Endothelial cell of umbilical vein (primary cell): ENCODE measurements at regions not wholly inside any gene's neighbourhood (a gene's known extent, or its start where the extent isn't known, plus 50 kb on each side); places are given as distances from the start of the nearest gene placed in this dataset.

Experiments used
- BruUV-seq: library from RNA; stranded (reverse); fragments of 400-500 nt; replicated peaks from 2 replicates; lab custom pipeline; 2021; lab: Mats Ljungman, UMichigan
- CTCF ChIA-PET: fragments of 300-600, 350-600 bp; sonication (Branson Sonifier 250); formaldehyde crosslinking; loops from one replicate; lab custom pipeline; 2021; ENCODE audit warnings: antibody characterized with exemption, inconsistent platforms; lab: Charles Lee
- POLR2A ChIA-PET: fragments of 300-600, 350-600 bp; sonication (Branson Sonifier 250); formaldehyde crosslinking; loops from one replicate; lab custom pipeline; 2021; ENCODE audit warnings: antibody characterized with exemption, inconsistent platforms; lab: Charles Lee
- DNase-seq: peaks from one replicate; pipeline ENCODE4 v3.0.0-alpha.2; 2011; ENCODE audit warnings: low read depth, low spot score
- FAIRE-seq: peaks from 2 replicates; lab custom pipeline; 2011; peaks lifted over from hg19 to GRCh38; lab: Jason Lieb, UNC
- H2AFZ ChIP-seq: 2 replicates; pipeline ENCODE4 v1.6.0; 2012; ENCODE audit warnings: low read depth, low read length, control low read depth, inconsistent platforms
- H3K27ac ChIP-seq: 2 replicates; pipeline ENCODE4 v1.5.1; 2011; ENCODE audit warnings: low read depth, mild to moderate bottlenecking, control low read depth, low read length, moderate library complexity; ENCODE audit not compliant: insufficient read depth
- H3K27me3 ChIP-seq, 2 experiments: 2 replicates each; pipeline versions ENCODE4 v1.6.0 to v1.6.1; 2011; ENCODE audit warnings: low read length in 2 of 2, mixed read lengths in 1 of 2; ENCODE audit not compliant: control insufficient read depth in 2 of 2, insufficient read depth in 2 of 2
- H3K36me3 ChIP-seq, 2 experiments: 2 replicates in 1 of 2; 3 replicates in 1 of 2; pipeline ENCODE4 v1.5.1; 2011; ENCODE audit warnings: low read length in 2 of 2, mild to moderate bottlenecking in 1 of 2, moderate library complexity in 1 of 2; ENCODE audit not compliant: control insufficient read depth in 2 of 2, insufficient read depth in 2 of 2; ENCODE audit errors: extremely low read depth in 1 of 2
- H3K4me1 ChIP-seq: 3 replicates; pipeline ENCODE4 v1.5.1; 2011; ENCODE audit warnings: mild to moderate bottlenecking, low read length; ENCODE audit not compliant: control insufficient read depth, insufficient read depth; ENCODE audit errors: extremely low read depth
- H3K4me2 ChIP-seq: 2 replicates; pipeline ENCODE4 v1.6.1; 2011; ENCODE audit warnings: low read length, control low read depth, mixed read lengths; ENCODE audit not compliant: insufficient read depth
- H3K4me3 ChIP-seq, 3 experiments: fragments of 200-600 bp in 1 of 3; sonication (generic), shearing (Covaris generic) in 1 of 3; replicated peaks in 1 of 3; 2 replicates each; pipeline ENCODE4 v1.5.1; 2011 to 2016; ENCODE audit warnings: control low read depth in 3 of 3, low read length in 3 of 3, mild to moderate bottlenecking in 2 of 3, inconsistent platforms in 1 of 3, low read depth in 1 of 3, moderate library complexity in 1 of 3; ENCODE audit not compliant: insufficient read depth in 1 of 3
- H3K79me2 ChIP-seq: 2 replicates; pipeline ENCODE4 v1.6.0; 2012; ENCODE audit warnings: low read length, inconsistent platforms; ENCODE audit not compliant: control insufficient read depth, insufficient read depth
- H3K9ac ChIP-seq: replicated peaks from 2 replicates; pipeline ENCODE3; 2011; ENCODE audit warnings: low read length, control low read depth; ENCODE audit not compliant: insufficient read depth; ENCODE audit errors: extremely low read depth
- H3K9me1 ChIP-seq: replicated peaks from 3 replicates; pipeline ENCODE4 v1.6.0; 2011; ENCODE audit warnings: mild to moderate bottlenecking, low read length; ENCODE audit not compliant: control insufficient read depth, insufficient read depth; ENCODE audit errors: extremely low read depth
- H3K9me3 ChIP-seq: replicated peaks from 2 replicates; pipeline ENCODE4 v1.5.1; 2012; ENCODE audit warnings: low read length, inconsistent platforms; ENCODE audit not compliant: control insufficient read depth, insufficient read depth
- H4K20me1 ChIP-seq: replicated peaks from 2 replicates; pipeline ENCODE3; 2011; ENCODE audit warnings: mild to moderate bottlenecking, low read length; ENCODE audit not compliant: control insufficient read depth, insufficient read depth; ENCODE audit errors: extremely low read depth
- CTCF ChIP-seq, 2 donors: IDR thresholded peaks; 1 replicate in 1 of 2; 2 replicates in 1 of 2; pipeline ENCODE4 v1.5.1; 2011; ENCODE audit warnings: low read length in 2 of 2, mild to moderate bottlenecking in 2 of 2, moderate library complexity in 2 of 2, control low read depth in 1 of 2, inconsistent platforms in 1 of 2, low read depth in 1 of 2; ENCODE audit not compliant: insufficient read depth in 1 of 2; ENCODE audit errors: extremely low read depth in 1 of 2
- EZH2 ChIP-seq: IDR thresholded peaks from 2 replicates; pipeline ENCODE4 v1.6.1; 2012; ENCODE audit warnings: borderline replicate concordance, low read depth, mild to moderate bottlenecking, moderate library complexity, low read length, inconsistent platforms; ENCODE audit not compliant: severe bottlenecking
- FOS ChIP-seq: IDR thresholded peaks from 2 replicates; pipeline ENCODE4 v1.6.1; 2011; ENCODE audit warnings: mild to moderate bottlenecking, low read length, moderate library complexity, borderline replicate concordance; ENCODE audit not compliant: insufficient read depth
- GATA2 ChIP-seq: IDR thresholded peaks from 2 replicates; pipeline ENCODE4 v1.7.0; 2011; ENCODE audit warnings: low read depth, mild to moderate bottlenecking, moderate library complexity, mixed read lengths, low read length; ENCODE audit not compliant: insufficient read length, insufficient read depth
- JUN ChIP-seq: IDR thresholded peaks from 2 replicates; pipeline ENCODE4 v1.6.1; 2011; ENCODE audit warnings: borderline replicate concordance, low read depth; ENCODE audit not compliant: insufficient read length, insufficient read depth
- MAX ChIP-seq: IDR thresholded peaks from 2 replicates; pipeline ENCODE4 v1.6.1; 2011; ENCODE audit not compliant: insufficient read depth, insufficient read length
- MYC ChIP-seq: IDR thresholded peaks from one replicate; pipeline ENCODE4 v1.6.1; 2011; ENCODE audit warnings: mild to moderate bottlenecking, low read depth, low read length
- POLR2A ChIP-seq: IDR thresholded peaks from 2 replicates; pipeline ENCODE4 v1.6.1; 2012; ENCODE audit warnings: low read depth, mild to moderate bottlenecking, control low read depth, low read length
- POLR2AphosphoS5 ChIP-seq: IDR thresholded peaks from 2 replicates; pipeline ENCODE4 v1.6.1; 2012; ENCODE audit warnings: low read depth, mild to moderate bottlenecking, control low read depth, low read length, moderate library complexity; ENCODE audit not compliant: insufficient read depth
- dilution Hi-C: fragments of 300-500 bp; cut with MboI; formaldehyde crosslinking; loops from one replicate; pipeline ENCODE4 v1.15.0; 2019; ENCODE audit warnings: low sequenced_read_pairs; ENCODE audit not compliant: extremely low pct_ligation_motif_present
- intact Hi-C: fragments of 100-400 bp; cut with micrococcal nuclease; formaldehyde crosslinking; loops from one replicate; pipeline ENCODE4 v1.10.0; 2022

- H2AFZ ChIP-seq: no peak overlapping the region
- no peak for DNase-seq
- H3K4me1 ChIP-seq: no peaks in the 10 kb centered on the region
- no peak for FAIRE-seq
- ChIA-PET CTCF (no interaction called here), POLR2A (no interaction called here)
- H3K9ac ChIP-seq: no peak overlapping the region
- H3K79me2 ChIP-seq: no peaks in the 10 kb centered on the region
- no peak overlapping the region for H3K4me3 ChIP-seq
- no peak for TF ChIP-seq JUN
- no peak for TF ChIP-seq CTCF (IDR thresholded peaks at IDR 0.05; ENCODE audit: extremely low read depth in 1 of 2, insufficient read depth in 1 of 2, low read depth in 1 of 2, low read length in 2 of 2)
- no peak for TF ChIP-seq EZH2
- TF ChIP-seq POLR2A: no peak
- TF ChIP-seq GATA2: no peak
- no peak for TF ChIP-seq MAX
- no peak for TF ChIP-seq POLR2AphosphoS5
- TF ChIP-seq FOS: no peak
- TF ChIP-seq MYC: no peak
- no peaks in the 10 kb centered on the region for H4K20me1 ChIP-seq
- H3K36me3 ChIP-seq: no peaks in the 10 kb centered on the region
- no peaks in the 10 kb centered on the region for H3K9me3 ChIP-seq
- dilution Hi-C loops: no loop called here
- intact Hi-C loops: no loop called here
- no peak overlapping the region for H3K27ac ChIP-seq
- H3K27me3 ChIP-seq: no peaks in the 10 kb centered on the region
- H3K9me1 ChIP-seq: no peaks in the 10 kb centered on the region
- BruUV-seq: no TSS peak
- no peak overlapping the region for H3K4me2 ChIP-seq
These were observed 450.5 kb upstream of the MEX3C start for GRCh38 chr18:51647942-51648341.
